ENCODE measurements at regions not wholly inside any gene's neighbourhood (a gene's known extent, or its start where the extent isn't known, plus 50 kb on each side); places are given as distances from the start of the nearest gene placed in this dataset.

- no peak for DNase-seq (ENCODE audit: low spot score)
These were observed 212.3 kb downstream of the ERCC6L2 start for GRCh38 chr9:96087669-96088299.

GRCh38 chr9:96086936-96087571, 211.6 kb downstream of the ERCC6L2 start:
- no peak for DNase-seq (ENCODE audit: low spot score)

GRCh38 chr9:96085491-96086143, 210.1 kb downstream of the ERCC6L2 start:
- DNase-seq (ENCODE audit: low spot score) = no peak

- no peak for DNase-seq (ENCODE audit: low spot score)
These were observed 208.8 kb downstream of the ERCC6L2 start for GRCh38 chr9:96084331-96084734.

GRCh38 chr9:96082516-96083232, 207.2 kb downstream of the ERCC6L2 start:
- DNase-seq (ENCODE audit: low spot score) = no peak

- no peak for DNase-seq (ENCODE audit: low spot score)
These were observed 204.9 kb downstream of the ERCC6L2 start for GRCh38 chr9:96080364-96080763.

GRCh38 chr9:96079779-96080178, 204.3 kb downstream of the ERCC6L2 start:
- no peak for DNase-seq (ENCODE audit: low spot score)

- DNase-seq (ENCODE audit: low spot score) = no peak
These were observed 203.5 kb downstream of the ERCC6L2 start for GRCh38 chr9:96078897-96079490.

GRCh38 chr9:96075757-96076156, 200.3 kb downstream of the ERCC6L2 start:
- DNase-seq (ENCODE audit: low spot score) = no peak

- no peak for DNase-seq (ENCODE audit: low spot score)
These were observed 199.6 kb downstream of the ERCC6L2 start for GRCh38 chr9:96075111-96075510.

- no peak for DNase-seq (ENCODE audit: low spot score)
These were observed 198.3 kb downstream of the ERCC6L2 start for GRCh38 chr9:96073531-96074480.

- DNase-seq (ENCODE audit: low spot score) = no peak
These were observed 197.4 kb downstream of the ERCC6L2 start for GRCh38 chr9:96072930-96073329.

GRCh38 chr9:96071815-96072124, 196.3 kb downstream of the ERCC6L2 start:
- DNase-seq (ENCODE audit: low spot score) = no peak

- no peak for DNase-seq (ENCODE audit: low spot score)
These were observed 195.8 kb downstream of the ERCC6L2 start for GRCh38 chr9:96071076-96071814.

- DNase-seq (ENCODE audit: low spot score) = no peak
These were observed 194.2 kb downstream of the ERCC6L2 start for GRCh38 chr9:96069629-96070220.

GRCh38 chr9:96068511-96068910, 193.0 kb downstream of the ERCC6L2 start:
- DNase-seq (ENCODE audit: low spot score) = no peak

GRCh38 chr9:96067600-96067999, 192.1 kb downstream of the ERCC6L2 start:
- no peak for DNase-seq (ENCODE audit: low spot score)

- DNase-seq (ENCODE audit: low spot score) = no peak
These were observed 191.5 kb downstream of the ERCC6L2 start for GRCh38 chr9:96067004-96067403.

GRCh38 chr9:96065482-96066251, 190.2 kb downstream of the ERCC6L2 start:
- DNase-seq (ENCODE audit: low spot score) = no peak
